Rectal smooth muscle tissue (tissue), 1 donor: ENCODE measurements at regions not wholly inside any gene's neighbourhood (a gene's known extent, or its start where the extent isn't known, plus 50 kb on each side); places are given as distances from the start of the nearest gene placed in this dataset.
A peak's percentile ranks its signal among the peaks of the same experiment; 100 is the strongest.

Experiments used
- H3K27ac ChIP-seq: one replicate; pipeline ENCODE4 v1.7.0; 2013; ENCODE audit warnings: low read depth, low read length, inconsistent platforms
- H3K27me3 ChIP-seq: one replicate; pipeline ENCODE4 v1.7.0; 2013; ENCODE audit warnings: low read length; ENCODE audit not compliant: control insufficient read depth, insufficient read depth
- H3K36me3 ChIP-seq: one replicate; pipeline ENCODE4 v1.7.0; 2013; ENCODE audit warnings: low read length; ENCODE audit not compliant: control insufficient read depth, insufficient read depth
- H3K4me1 ChIP-seq: one replicate; pipeline ENCODE4 v1.7.0; 2013; ENCODE audit warnings: low read length; ENCODE audit not compliant: control insufficient read depth, insufficient read depth
- H3K4me3 ChIP-seq: one replicate; pipeline ENCODE4 v1.7.0; 2013; ENCODE audit warnings: low read length
- H3K9ac ChIP-seq: one replicate; pipeline ENCODE4 v1.7.0; 2013; ENCODE audit warnings: low read length

DNA sequence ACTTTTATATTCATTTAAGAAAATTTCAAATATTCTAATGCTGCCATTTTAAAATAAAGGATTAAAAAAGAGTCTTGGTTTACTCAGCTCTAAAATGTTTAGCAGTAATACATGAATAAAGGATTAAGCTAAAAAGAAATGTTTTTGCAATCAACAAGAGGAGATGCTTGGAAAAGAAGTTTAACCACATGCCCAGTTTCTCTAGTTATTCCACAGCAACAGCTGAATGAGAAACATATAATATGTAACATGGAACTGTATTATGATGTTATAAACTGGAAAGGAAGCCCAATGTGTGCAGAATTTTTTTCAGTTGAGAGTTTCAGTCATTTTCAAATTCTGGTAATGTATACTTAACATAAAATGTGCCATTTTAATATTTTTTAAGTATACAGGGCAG, 76.5 kb upstream of the ALDH1A1 start:
- H3K36me3 ChIP-seq = no peaks in the 10 kb centered on the region
- H3K27ac ChIP-seq = no peak overlapping the region
- H3K4me3 ChIP-seq = no peak overlapping the region
- H3K9ac ChIP-seq = no peak overlapping the region
- H3K4me1 ChIP-seq = no peaks in the 10 kb centered on the region
- H3K27me3 ChIP-seq = no peaks in the 10 kb centered on the region

DNA sequence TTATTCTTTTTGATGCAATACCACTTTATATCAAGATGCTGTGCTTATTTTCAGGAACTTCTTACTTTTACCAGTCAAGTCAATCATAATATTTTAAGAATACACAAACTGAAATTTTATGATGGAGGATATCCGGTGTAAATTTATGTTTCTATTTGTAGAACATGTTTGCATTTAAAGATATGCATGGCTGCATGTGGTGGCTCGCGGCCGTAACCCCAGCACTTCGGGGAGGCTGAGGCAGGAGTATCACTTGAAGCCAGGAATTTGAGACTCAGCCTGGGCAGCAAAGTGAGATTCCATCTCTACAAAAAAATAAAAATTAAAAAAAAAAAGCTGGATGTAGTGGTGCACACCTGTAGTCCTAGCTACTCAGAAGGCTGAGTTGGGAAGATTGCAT, 73.5 kb upstream of the ALDH1A1 start:
- Histone ChIP-seq H3K27ac (no peak overlapping the region), H3K36me3 (no peaks in the 10 kb centered on the region)

DNA sequence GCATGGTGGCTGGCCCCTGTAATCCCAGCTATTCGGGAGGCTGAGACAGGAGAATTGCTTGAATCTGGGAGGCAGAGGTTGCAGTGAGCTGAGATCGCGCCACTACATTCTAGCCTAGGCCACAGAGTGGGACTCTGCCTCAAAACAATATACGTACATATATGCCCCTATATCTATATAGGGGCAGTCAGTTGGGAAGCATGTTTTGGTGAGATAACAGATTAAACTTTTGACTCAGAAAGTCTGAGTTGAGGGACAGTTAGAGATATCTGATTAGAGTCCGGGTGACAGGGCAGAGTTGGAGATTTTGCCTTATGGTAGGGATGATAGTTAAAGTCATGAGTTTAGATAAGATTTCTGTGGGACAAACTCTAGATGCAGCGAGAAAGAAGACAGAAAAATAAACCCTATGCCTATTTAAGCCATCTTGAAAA, 71.8 kb upstream of the ALDH1A1 start:
- H3K27me3 ChIP-seq = no peaks in the 10 kb centered on the region
- H3K36me3 ChIP-seq = no peaks in the 10 kb centered on the region
- peaks cover 4% of the 10 kb centered on the region for H3K4me1 ChIP-seq
- H3K4me3 ChIP-seq = no peak overlapping the region
- no peak overlapping the region for H3K9ac ChIP-seq
- no peak overlapping the region for H3K27ac ChIP-seq

More for the DNA sequence above, 73.5 kb upstream of the ALDH1A1 start:
- Histone ChIP-seq H3K9ac (no peak overlapping the region), H3K4me3 (no peak overlapping the region), H3K4me1 (peaks cover 4% of the 10 kb centered on the region), H3K27me3 (no peaks in the 10 kb centered on the region)

DNA sequence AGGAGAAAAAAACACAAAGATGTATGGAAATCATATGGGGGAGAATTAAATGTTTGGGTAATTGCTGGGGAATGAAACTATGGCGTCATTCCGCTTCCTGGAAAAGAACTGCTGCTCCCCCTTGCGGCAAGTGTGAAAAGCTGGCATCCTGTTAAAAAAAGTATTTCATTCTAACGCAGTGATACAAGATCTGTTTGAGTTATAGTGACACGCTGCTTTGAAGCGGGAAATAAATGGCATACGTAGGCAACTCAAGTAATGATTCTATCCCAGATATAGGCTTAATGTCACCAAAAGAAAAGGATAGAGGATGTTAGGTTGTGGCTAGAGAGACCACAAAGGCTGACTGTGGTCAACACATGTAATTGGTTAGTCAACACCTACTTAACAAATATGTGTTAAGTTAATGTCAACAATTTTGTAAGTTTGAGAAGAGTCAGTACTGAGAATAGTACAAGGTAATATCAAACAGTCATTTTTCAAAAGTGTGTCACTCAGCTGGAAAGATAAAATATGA, 70.2 kb upstream of the ALDH1A1 start:
- H3K9ac ChIP-seq = no peak overlapping the region
- no peaks in the 10 kb centered on the region for H3K27me3 ChIP-seq
- H3K27ac ChIP-seq = no peak overlapping the region
- peaks cover 4% of the 10 kb centered on the region for H3K4me1 ChIP-seq
- no peaks in the 10 kb centered on the region for H3K36me3 ChIP-seq
- peak overlapping the region; percentile 33 for H3K4me3 ChIP-seq

DNA sequence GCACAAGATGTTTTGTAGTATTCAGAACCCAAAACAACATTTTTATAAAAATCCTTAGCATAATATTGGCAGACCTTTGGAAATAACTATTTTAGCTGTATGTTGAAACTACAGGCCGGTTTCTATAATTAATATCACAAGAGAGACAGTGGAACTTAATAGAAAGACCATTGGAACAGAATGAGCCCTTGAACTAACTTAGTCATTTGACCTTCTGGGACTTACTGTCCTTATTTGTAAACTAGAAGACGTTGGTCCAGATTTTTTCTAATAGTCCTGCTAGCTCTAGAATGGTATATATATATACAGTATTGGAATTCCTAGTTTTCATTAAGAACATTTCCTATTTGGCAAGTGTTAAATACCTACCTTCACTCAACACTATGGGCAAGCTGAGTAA, 69.5 kb upstream of the ALDH1A1 start:
- no peak overlapping the region for H3K27ac ChIP-seq
- peaks cover 4% of the 10 kb centered on the region for H3K4me1 ChIP-seq
- no peak overlapping the region for H3K4me3 ChIP-seq
- H3K27me3 ChIP-seq = no peaks in the 10 kb centered on the region
- H3K9ac ChIP-seq = no peak overlapping the region
- no peaks in the 10 kb centered on the region for H3K36me3 ChIP-seq

DNA sequence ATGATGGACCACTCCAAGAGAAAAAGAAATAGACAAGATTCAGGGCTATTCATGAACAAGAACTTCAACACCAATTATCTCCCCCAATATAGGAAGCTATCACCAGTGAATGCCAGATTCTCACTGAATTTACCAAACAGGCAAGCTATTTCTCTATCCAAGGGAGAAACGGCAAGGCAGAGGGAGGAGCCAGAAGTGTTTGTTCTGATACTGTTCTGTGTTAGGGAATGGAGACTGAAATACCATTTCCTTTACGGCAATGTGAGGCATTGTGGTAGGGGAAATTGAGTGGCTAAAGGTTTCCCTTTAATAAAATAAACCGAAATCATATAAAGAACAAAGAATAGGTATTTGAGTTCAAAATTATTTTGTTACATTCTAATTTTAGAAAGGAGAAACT, 68.0 kb upstream of the ALDH1A1 start:
- H3K9ac ChIP-seq = no peak overlapping the region
- H3K27me3 ChIP-seq = no peaks in the 10 kb centered on the region
- H3K4me3 ChIP-seq = no peak overlapping the region
- H3K36me3 ChIP-seq = no peaks in the 10 kb centered on the region
- peaks cover 4% of the 10 kb centered on the region for H3K4me1 ChIP-seq
- no peak overlapping the region for H3K27ac ChIP-seq

DNA sequence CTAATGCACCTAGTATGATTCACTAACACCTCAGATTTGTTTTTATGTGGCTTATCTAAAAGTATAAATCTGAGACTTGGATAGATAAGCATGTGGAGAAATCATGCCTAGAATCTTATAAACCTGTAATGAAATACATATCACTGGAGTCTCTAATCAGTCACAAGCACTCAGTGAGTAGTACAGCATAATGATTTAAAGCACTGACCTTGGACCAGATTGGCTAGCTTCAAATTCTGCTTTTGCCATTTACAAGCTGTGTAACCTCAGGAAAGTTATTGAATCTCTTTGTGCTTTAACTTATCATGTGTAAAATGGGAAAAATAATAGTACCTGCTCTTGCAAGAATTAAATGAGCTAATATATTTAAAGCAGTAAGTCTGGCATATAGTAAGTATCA, 61.2 kb upstream of the ALDH1A1 start:
- no peak overlapping the region for H3K4me3 ChIP-seq
- H3K4me1 ChIP-seq = peaks cover 3% of the 10 kb centered on the region
- H3K27ac ChIP-seq = no peak overlapping the region
- H3K36me3 ChIP-seq = no peaks in the 10 kb centered on the region
- H3K9ac ChIP-seq = no peak overlapping the region
- H3K27me3 ChIP-seq = no peaks in the 10 kb centered on the region

DNA sequence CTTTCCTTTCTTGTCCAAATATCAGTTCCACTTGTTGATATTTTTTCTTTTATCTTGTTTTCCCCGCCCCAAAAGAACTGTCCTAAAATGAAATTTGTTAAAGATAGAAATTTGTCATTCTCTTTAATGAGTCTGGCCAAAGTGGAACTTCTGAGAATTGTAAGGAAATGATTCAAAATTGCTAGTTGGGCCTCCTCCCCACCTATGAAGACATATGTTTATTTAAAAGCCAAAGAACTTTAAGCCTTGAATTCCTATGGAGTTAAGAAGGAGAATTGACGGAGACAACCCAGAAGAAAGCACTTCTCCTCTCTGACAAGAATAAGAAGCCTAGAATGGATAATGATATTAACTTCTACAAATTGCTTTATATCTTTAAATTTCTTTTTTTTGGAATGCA, 59.1 kb upstream of the ALDH1A1 start:
- no peaks in the 10 kb centered on the region for H3K36me3 ChIP-seq
- no peak overlapping the region for H3K4me3 ChIP-seq
- no peaks in the 10 kb centered on the region for H3K27me3 ChIP-seq
- H3K9ac ChIP-seq = no peak overlapping the region
- peaks cover 3% of the 10 kb centered on the region for H3K4me1 ChIP-seq
- H3K27ac ChIP-seq = no peak overlapping the region

DNA sequence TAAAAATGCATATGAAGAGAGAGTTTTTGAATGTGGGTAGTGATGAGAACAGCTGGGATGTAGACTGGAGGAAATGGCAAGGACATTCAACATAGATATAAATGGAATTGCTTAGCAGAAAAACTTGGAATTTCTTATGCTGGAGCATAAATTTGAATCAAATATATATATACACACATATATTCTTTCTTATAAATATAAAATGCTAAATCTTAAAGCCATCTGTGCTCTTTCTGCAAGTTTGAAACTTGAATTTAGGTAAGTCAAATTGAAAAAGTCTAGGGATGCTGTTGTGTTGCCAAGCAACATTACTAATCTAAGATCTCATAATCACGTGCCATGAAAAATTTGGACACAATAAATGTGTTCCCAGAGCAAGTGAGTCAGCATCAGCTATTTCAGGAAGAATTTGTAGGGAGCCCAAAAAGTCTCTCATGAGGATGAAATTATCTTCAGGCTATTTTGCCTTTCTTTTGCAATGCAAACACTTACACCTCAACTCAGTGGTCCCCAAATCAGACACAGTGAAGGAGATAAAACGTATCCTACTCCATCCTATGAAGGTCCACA, 58.4 kb upstream of the ALDH1A1 start:
- H3K36me3 ChIP-seq = no peaks in the 10 kb centered on the region
- H3K27ac ChIP-seq = no peak overlapping the region
- no peak overlapping the region for H3K9ac ChIP-seq
- H3K4me3 ChIP-seq = no peak overlapping the region
- H3K27me3 ChIP-seq = no peaks in the 10 kb centered on the region
- peaks cover 3% of the 10 kb centered on the region for H3K4me1 ChIP-seq

DNA sequence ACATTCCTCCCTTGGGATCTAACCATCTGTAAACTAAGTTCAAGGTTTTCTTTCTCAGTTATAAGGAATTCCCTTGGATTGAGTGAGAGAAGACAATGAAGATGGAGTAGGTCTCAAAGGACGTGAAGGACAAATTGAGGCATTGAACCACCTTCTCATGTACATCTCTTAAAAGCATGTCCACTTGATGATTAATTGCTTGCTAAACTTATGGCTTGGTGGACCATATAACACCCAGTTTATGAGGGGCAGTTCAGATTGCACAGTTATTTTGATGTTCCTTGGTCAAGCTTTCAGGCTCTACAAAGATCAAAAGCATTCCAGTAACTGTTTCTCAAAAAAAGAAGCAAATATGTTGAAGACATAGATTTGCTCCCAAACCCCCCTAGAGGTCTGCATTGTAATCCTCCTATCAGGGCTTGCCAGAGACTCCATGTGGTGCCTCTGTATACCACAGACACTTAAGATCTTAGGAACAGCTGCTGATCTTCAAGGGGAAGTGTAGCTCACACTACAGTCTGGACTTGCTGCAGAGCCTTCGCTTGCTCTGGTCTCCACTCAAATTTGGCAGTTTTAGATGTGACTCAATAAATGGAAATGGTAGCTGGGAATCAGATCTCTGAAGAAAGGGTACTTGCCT, 56.9 kb upstream of the ALDH1A1 start:
- Histone ChIP-seq H3K27ac (no peak overlapping the region), H3K9ac (no peak overlapping the region), H3K4me3 (no peak overlapping the region), H3K27me3 (no peaks in the 10 kb centered on the region), H3K36me3 (no peaks in the 10 kb centered on the region), H3K4me1 (peaks cover 3% of the 10 kb centered on the region)

DNA sequence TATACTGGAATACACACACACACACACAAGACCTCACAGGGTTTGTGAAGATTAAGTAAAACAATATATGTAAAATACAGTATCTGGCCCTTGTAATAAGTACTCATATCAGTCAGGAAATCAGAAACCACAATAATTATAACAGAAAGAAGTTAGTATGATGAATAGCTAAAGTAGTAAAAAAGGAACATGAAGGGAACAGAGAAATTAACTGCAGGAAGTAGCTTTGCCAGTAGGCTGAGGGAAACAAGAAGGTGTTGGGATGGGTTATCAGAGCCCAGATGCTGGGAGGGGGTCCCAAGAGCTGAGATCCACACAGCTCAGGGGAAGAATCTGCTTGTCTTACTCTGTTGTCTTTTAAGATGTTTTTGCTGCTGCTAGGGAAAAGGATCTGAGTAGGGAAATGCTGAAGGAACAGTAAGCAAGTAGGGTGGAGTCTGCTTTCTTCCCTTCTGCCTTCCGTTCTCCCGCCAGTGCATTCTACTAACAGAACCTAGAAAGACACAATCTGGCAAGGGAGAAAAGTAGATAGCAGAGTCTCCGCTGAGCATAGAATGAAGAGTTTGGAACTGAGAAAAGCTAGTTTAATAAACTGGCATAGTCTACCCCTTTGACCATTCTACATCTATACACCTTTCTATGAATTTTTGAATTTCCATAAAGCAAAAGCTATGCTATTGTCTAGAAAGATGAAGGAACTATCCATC, 55.3 kb upstream of the ALDH1A1 start:
- Histone ChIP-seq H3K27ac (no peak overlapping the region), H3K4me1 (peaks cover 3% of the 10 kb centered on the region), H3K27me3 (no peaks in the 10 kb centered on the region), H3K9ac (no peak overlapping the region), H3K4me3 (no peak overlapping the region), H3K36me3 (no peaks in the 10 kb centered on the region)

DNA sequence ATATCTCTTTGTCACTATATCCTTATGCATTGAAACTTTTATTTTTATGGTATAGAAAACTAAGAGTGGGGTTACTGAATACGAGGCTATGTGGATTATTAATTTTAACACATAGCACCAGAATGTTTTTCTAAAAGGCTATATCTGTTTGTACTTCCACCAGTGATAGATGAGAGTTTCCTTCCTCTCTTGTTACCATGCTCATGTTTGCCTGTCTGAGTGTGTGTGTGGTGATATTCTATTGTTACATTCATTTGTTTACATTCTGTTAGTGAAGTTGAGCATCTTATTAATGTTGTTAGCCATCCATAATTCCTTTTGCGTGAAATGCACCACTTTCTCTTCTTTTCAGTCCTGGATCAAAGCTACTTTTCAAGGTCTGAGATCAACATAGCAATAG, 54.1 kb upstream of the ALDH1A1 start:
- H3K36me3 ChIP-seq = no peaks in the 10 kb centered on the region
- no peak overlapping the region for H3K27ac ChIP-seq
- H3K9ac ChIP-seq = no peak overlapping the region
- H3K27me3 ChIP-seq = no peaks in the 10 kb centered on the region
- H3K4me1 ChIP-seq = peaks cover 3% of the 10 kb centered on the region
- H3K4me3 ChIP-seq = no peak overlapping the region
